Mucosa of stomach (tissue), 1 donor: ENCODE measurements at regions not wholly inside any gene's neighbourhood (a gene's known extent, or its start where the extent isn't known, plus 50 kb on each side); places are given as distances from the start of the nearest gene placed in this dataset.

Source experiments
- H3K27me3 ChIP-seq: one replicate; pipeline ENCODE4 v1.7.0; 2013; ENCODE audit warnings: mild to moderate bottlenecking, low read length; ENCODE audit not compliant: control insufficient read depth, insufficient read depth
- H3K36me3 ChIP-seq: one replicate; pipeline ENCODE4 v1.7.0; 2013; ENCODE audit warnings: low read length; ENCODE audit not compliant: control insufficient read depth, insufficient read depth
- H3K4me1 ChIP-seq: one replicate; pipeline ENCODE4 v1.7.0; 2013; ENCODE audit warnings: mild to moderate bottlenecking, low read length; ENCODE audit not compliant: control insufficient read depth, insufficient read depth
- H3K4me3 ChIP-seq: one replicate; pipeline ENCODE4 v1.7.0; 2013; ENCODE audit warnings: low read length
- H3K9ac ChIP-seq: one replicate; pipeline ENCODE4 v1.7.0; 2013; ENCODE audit warnings: mild to moderate bottlenecking, low read length, moderate library complexity
- H3K9me3 ChIP-seq: one replicate; pipeline ENCODE4 v1.7.0; 2013; ENCODE audit warnings: mild to moderate bottlenecking, low read length, moderate library complexity; ENCODE audit not compliant: control insufficient read depth
- donor health status: Pancreatic carcinoma.

- Histone ChIP-seq H3K9ac (no peak overlapping the region), H3K9me3 (no peaks in the 10 kb centered on the region), H3K4me3 (no peak overlapping the region), H3K36me3 (no peaks in the 10 kb centered on the region), H3K4me1 (no peaks in the 10 kb centered on the region), H3K27me3 (no peaks in the 10 kb centered on the region)
Measured at GRCh38 chr2:81672516-81672915, 1368.0 kb upstream of the LRRTM1 start.

GRCh38 chr2:81670885-81671284 is 1366.3 kb upstream of the LRRTM1 start:
- Histone ChIP-seq H3K27me3 (no peaks in the 10 kb centered on the region), H3K9ac (no peak overlapping the region), H3K4me3 (no peak overlapping the region), H3K9me3 (no peaks in the 10 kb centered on the region), H3K36me3 (no peaks in the 10 kb centered on the region), H3K4me1 (no peaks in the 10 kb centered on the region)

GRCh38 chr2:81661081-81661480 is 1356.5 kb upstream of the LRRTM1 start:
- no peak overlapping the region for H3K9ac ChIP-seq
- H3K4me3 ChIP-seq, result no peak overlapping the region
- H3K27me3 ChIP-seq, result no peaks in the 10 kb centered on the region
- no peaks in the 10 kb centered on the region for H3K4me1 ChIP-seq
- peaks cover 6% of the 10 kb centered on the region for H3K9me3 ChIP-seq
- H3K36me3 ChIP-seq, result no peaks in the 10 kb centered on the region

- H3K9me3 ChIP-seq, result peaks cover 6% of the 10 kb centered on the region
- H3K36me3 ChIP-seq, result no peaks in the 10 kb centered on the region
- H3K4me3 ChIP-seq, result no peak overlapping the region
- no peak overlapping the region for H3K9ac ChIP-seq
- H3K4me1 ChIP-seq, result no peaks in the 10 kb centered on the region
- no peaks in the 10 kb centered on the region for H3K27me3 ChIP-seq
Measured at GRCh38 chr2:81658227-81658626, 1353.7 kb upstream of the LRRTM1 start.

- H3K9me3 ChIP-seq, result no peaks in the 10 kb centered on the region
- no peaks in the 10 kb centered on the region for H3K27me3 ChIP-seq
- H3K9ac ChIP-seq, result no peak overlapping the region
- H3K36me3 ChIP-seq, result no peaks in the 10 kb centered on the region
- H3K4me1 ChIP-seq, result no peaks in the 10 kb centered on the region
- H3K4me3 ChIP-seq, result no peak overlapping the region
Measured at GRCh38 chr2:81650048-81650971, 1345.8 kb upstream of the LRRTM1 start.

- no peaks in the 10 kb centered on the region for H3K9me3 ChIP-seq
- H3K27me3 ChIP-seq, result no peaks in the 10 kb centered on the region
- no peaks in the 10 kb centered on the region for H3K4me1 ChIP-seq
- H3K9ac ChIP-seq, result no peak overlapping the region
- no peak overlapping the region for H3K4me3 ChIP-seq
- no peaks in the 10 kb centered on the region for H3K36me3 ChIP-seq
Measured at GRCh38 chr2:81648806-81649205, 1344.3 kb upstream of the LRRTM1 start.

DNA sequence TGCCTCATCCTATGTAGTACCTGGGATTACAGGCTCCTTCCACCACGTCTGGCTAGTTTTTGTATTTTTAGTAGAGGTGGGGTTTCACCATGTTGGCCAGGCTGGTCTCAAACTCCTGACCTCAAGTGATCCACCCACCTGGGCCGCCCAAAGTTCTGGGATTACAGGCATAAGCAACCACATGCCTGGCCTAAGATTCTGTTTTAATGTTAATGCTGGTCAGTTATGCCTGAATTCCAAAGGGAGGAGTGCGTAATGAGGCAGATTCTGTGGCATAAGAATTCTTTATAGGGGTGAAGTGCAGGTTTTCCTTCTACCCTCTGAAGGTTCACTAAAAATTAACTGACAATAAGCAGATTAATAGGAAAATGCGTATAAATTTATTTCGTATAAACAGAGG is 1343.8 kb upstream of the LRRTM1 start:
- Histone ChIP-seq H3K4me3 (no peak overlapping the region), H3K36me3 (no peaks in the 10 kb centered on the region), H3K27me3 (no peaks in the 10 kb centered on the region), H3K9me3 (no peaks in the 10 kb centered on the region), H3K4me1 (no peaks in the 10 kb centered on the region), H3K9ac (no peak overlapping the region)

DNA sequence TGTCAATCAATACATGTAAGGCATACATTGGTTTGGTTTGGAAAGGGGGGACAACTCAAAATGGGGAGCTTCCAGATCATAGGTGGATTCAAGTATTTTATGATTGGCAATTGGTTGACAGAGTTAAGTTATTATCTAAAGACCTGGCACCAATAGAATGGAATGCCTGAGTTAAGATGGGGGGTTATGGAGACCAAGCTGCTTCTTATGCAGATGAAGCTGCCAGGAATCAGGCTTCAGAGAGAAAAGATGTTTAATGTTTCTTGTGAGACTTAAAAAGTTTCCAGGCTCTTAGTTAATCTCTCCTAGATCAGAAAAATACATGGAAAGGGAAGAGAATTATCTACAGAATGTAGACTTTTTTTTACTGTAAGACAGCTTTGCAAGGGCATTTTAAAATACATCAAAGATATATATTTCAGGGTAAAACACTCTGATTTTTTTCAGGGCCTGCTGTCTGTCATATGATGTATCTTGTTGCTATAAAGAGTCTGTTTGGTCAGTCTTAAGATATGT is 1343.2 kb upstream of the LRRTM1 start:
- H3K4me3 ChIP-seq, result no peak overlapping the region
- H3K4me1 ChIP-seq, result no peaks in the 10 kb centered on the region
- H3K27me3 ChIP-seq, result no peaks in the 10 kb centered on the region
- H3K36me3 ChIP-seq, result no peaks in the 10 kb centered on the region
- no peaks in the 10 kb centered on the region for H3K9me3 ChIP-seq
- no peak overlapping the region for H3K9ac ChIP-seq

GRCh38 chr2:81645745-81646301 is 1341.3 kb upstream of the LRRTM1 start:
- Histone ChIP-seq H3K36me3 (no peaks in the 10 kb centered on the region), H3K9ac (no peak overlapping the region), H3K27me3 (no peaks in the 10 kb centered on the region), H3K9me3 (no peaks in the 10 kb centered on the region), H3K4me1 (no peaks in the 10 kb centered on the region), H3K4me3 (no peak overlapping the region)

DNA sequence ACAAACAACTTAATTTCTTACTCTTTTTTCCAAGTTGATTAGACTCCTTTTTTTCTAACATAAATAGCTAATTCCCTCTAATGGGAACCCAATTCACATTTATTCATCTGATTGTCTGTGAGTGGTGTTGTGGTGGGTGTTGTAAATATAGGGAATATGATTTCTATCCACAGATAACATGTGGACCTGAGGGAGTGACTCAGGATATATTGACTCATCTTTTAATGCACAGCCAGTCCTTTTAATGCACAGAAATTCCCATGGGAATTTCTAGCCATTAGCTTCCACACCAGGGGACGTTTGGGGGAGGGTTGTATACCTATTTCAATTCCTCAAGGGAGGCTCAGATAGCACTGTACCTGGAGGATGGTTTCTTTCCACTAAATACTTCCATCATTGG is 1339.6 kb upstream of the LRRTM1 start:
- Histone ChIP-seq H3K4me1 (no peaks in the 10 kb centered on the region), H3K9ac (no peak overlapping the region), H3K9me3 (no peaks in the 10 kb centered on the region), H3K4me3 (no peak overlapping the region), H3K36me3 (no peaks in the 10 kb centered on the region), H3K27me3 (no peaks in the 10 kb centered on the region)

- Histone ChIP-seq H3K36me3 (no peaks in the 10 kb centered on the region), H3K9me3 (no peaks in the 10 kb centered on the region), H3K9ac (no peak overlapping the region), H3K4me3 (no peak overlapping the region), H3K27me3 (no peaks in the 10 kb centered on the region), H3K4me1 (no peaks in the 10 kb centered on the region)
Measured at GRCh38 chr2:81624825-81625224, 1320.3 kb upstream of the LRRTM1 start.

DNA sequence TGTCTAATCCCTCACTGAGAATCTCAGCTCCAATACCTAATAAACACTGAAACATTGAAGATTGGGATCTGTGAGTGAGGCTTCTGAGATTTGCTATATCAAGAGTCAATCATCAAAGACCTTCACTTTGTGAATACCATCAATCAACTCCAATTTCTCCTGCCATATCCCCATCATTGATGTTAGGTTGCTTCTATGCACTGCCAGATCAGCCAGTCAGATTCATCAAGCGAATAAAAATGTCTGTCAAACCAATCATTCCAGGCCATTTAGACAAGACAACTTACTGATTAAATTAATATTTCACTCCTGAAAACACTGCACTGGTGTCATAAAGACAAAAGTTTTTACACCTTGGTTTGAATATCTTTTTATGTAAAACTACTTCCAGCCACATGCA is 1295.5 kb upstream of the LRRTM1 start:
- no peak overlapping the region for H3K9ac ChIP-seq
- H3K27me3 ChIP-seq, result no peaks in the 10 kb centered on the region
- H3K4me3 ChIP-seq, result no peak overlapping the region
- H3K4me1 ChIP-seq, result no peaks in the 10 kb centered on the region
- no peaks in the 10 kb centered on the region for H3K36me3 ChIP-seq
- H3K9me3 ChIP-seq, result no peaks in the 10 kb centered on the region
